HG02588 (cell line): ENCODE measurements at regions not wholly inside any gene's neighbourhood (a gene's known extent, or its start where the extent isn't known, plus 50 kb on each side); places are given as distances from the start of the nearest gene placed in this dataset.
"Not testable (repeated sequence)": the region's sequence is repeated elsewhere in the genome, so short reads cannot be mapped to it uniquely, and the experiment has no call there.

Experiments used
- ATAC-seq: cut with Tn5 transposase; IDR thresholded peaks from one replicate; pipeline ENCODE4 v1.9.1; 2021; ENCODE audit warnings: mild to moderate bottlenecking, moderate library complexity; ENCODE audit not compliant: unreplicated experiment

GRCh38 chr1:34367954-34368353 is 191.2 kb downstream of the C1orf94 start:
- no peak for ATAC-seq

- ATAC-seq: no peak
Measured at GRCh38 chr1:34369701-34370455, 193.2 kb downstream of the C1orf94 start.

DNA sequence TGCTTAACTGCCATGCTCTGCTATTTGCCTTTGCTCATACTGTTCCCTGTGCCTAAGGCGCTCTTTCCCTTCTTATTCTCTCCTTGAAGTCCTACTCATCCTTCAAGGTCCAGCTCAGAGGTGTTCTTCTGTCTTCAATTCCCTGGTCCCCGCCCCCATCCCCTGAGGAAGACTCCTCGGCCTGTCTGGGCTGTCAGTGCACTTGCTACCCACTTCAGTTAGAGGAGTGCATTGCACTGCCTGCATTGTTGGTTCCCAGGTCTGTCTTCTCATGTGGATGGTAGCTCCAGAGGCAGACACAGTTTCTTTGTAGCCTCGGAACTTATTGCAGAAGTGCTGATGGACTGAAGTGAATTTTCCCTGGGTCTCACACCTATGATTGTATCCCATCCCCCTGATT is 194.0 kb downstream of the C1orf94 start:
- ATAC-seq: no peak

- not testable (repeated sequence) for ATAC-seq
Measured at GRCh38 chr1:34371179-34371578, 194.5 kb downstream of the C1orf94 start.

DNA sequence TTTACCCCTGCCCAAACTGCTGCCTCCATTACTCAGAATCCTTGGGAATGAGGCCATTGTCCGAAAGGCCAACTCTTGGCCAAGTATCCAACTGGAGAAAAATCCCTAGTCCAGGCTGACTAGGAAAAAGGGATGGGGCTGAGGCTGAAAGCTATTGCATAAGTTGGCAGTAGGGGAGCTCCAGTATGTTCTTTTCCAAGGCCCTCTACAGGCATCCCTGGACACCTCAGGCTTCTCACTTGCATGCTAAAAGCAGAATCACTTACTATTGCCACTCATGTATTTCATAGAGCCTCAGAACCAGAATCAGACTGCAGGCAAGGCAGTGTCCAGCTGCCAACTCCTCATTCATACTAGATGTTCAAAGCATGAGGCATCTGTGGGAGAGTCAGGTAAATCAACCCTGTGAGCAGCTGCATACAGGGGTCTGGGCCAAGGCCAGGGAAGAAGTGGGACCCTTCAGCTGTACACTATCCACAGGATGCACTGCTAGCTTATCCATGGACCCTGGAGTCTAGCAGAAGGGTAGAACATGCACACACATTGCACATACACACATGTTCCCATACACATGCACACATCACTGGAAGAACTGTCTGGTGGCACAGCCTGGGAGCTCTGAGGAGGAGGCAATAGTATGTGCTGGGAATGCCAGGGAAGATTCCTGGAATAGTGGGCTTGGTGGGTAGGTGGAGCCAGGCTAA is 195.3 kb downstream of the C1orf94 start:
- no peak for ATAC-seq

DNA sequence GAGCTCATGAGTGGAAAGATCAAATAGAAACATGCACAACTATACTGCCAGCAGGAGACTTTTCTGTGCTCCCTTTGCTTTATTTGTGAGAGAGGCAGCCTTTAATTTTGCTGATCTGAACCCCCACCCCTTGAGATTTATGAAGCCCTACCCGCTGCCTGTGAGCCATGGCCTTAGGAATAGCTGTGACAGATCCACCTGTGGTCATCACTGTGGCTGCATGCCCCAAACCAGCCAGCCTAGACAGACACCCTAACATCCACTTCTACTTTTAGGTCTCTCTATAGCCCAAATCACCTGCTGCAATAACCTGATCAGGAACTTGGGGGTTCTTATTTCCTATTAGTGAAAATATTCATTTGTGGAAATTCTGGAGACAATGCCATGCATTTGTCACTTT is 196.2 kb downstream of the C1orf94 start:
- no peak for ATAC-seq

- ATAC-seq: no peak
Measured at GRCh38 chr1:34373912-34374311, 197.2 kb downstream of the C1orf94 start.

DNA sequence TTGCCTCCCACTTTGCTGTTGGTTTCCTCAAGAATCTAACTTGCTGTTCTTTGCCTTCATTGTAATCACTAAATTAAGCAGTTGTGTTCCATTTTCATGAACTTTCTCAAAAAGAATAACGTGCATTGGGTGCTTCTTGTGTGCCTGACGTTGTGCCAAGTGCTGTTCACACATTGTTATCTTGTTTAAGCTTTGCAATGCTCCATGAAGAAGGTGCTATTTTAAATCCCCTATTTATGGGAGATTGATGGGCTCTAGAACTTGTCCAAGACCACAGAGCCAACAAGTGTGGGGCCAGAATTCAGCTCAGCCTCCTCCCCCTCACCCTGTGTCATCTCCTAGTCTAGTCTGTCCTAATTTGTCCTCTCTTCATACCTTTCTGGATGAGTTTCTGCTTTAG is 199.8 kb downstream of the C1orf94 start:
- no peak for ATAC-seq

- no peak for ATAC-seq
Measured at GRCh38 chr1:34378968-34379856, 202.5 kb downstream of the C1orf94 start.

- ATAC-seq: no peak
Measured at GRCh38 chr1:34379911-34380310, 203.2 kb downstream of the C1orf94 start.

DNA sequence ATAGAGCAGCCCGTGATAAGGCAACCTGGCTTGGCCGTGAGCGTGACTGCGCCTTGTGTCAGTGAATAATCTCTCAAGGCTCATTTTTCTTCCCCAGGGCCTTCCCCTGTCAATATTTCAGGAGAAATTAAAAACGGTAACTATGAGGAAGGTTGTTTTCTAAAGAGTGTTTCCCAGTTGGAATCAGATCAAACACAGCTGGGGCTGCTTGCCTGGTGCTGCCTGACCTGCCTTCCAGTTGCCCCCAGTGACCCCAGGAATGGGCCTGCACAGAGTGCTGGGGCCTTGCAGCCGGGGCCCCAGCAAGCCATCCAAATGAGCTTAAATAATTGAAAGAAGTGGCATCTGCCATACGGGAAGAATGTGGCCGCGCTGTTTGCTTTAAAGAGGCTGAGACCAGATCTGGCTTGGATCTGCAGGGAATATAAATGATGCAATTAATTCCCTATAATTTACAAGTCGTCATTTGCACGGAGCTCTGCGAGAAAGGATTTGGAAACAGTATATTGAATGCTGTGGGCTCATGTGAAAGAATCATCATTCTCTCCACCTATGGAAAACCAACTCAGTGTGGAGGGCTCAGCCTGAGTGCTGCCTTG is 203.9 kb downstream of the C1orf94 start:
- no peak for ATAC-seq

GRCh38 chr1:34389974-34390373 is 213.3 kb downstream of the C1orf94 start:
- no peak for ATAC-seq

GRCh38 chr1:34396042-34396441 is 219.3 kb downstream of the C1orf94 start:
- ATAC-seq: no peak

GRCh38 chr1:34398241-34398915 is 221.7 kb downstream of the C1orf94 start:
- no peak for ATAC-seq

- no peak for ATAC-seq
Measured at GRCh38 chr1:34398916-34399275, 222.2 kb downstream of the C1orf94 start.

DNA sequence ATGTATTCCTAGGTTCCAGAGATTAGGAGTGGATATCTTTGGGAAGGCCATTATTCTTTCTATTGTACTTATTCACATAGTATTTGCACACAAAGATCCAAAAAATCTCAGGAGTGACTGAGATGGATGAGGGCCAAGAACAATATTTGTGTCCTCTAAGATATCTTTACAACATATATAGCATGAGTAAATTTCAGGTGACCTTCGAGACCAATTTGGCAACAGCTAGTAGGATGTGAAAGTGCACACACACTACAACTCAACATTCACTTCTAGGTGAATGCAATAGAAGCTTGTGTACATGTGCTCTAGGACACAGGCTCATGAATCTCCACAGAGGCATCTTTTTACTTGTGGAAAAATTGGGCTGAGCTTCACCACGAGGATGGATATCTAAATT is 224.0 kb downstream of the C1orf94 start:
- no peak for ATAC-seq

GRCh38 chr1:34403156-34403555 is 226.4 kb downstream of the C1orf94 start:
- ATAC-seq: no peak

DNA sequence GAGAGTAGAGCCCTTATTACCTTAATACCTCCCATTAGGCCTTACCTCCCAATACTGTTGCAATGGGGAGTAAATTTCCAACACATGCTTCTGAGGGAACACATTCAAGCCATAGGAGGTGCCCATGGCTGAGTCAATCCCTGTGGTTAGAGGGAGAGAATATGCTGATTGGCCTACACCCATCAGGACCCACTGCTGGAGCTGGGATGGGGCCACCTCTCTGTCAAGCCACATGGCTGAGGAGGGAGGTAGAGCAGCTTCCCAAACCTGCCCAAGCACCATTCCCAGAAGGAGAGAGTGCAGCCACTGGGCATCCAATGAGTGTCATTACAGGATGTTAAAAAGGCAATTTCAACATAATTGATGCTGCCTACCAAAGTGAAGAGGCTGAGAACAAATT is 228.1 kb downstream of the C1orf94 start:
- ATAC-seq: no peak

GRCh38 chr1:34405266-34405959 is 228.7 kb downstream of the C1orf94 start:
- no peak for ATAC-seq

DNA sequence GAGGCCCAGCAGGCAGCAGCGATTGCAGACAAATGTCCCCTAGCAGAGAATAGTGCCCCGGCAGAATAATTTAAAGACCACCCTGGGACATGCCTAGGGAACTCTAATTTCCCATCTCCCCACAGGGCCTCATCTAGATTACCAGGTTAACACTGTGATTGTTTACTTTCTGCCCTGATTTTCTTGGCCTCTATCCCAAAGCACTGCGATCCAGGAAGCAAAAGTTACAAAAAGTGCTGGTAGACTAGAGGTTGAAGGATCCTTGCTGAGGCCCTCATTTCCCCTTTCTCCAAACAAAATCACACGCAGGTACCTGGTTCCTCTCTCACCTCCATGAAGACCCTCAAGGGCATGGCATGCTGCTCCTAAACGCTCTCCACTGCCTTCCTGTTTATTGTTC is 229.7 kb downstream of the C1orf94 start:
- ATAC-seq: no peak
